MG63 (cell line): ENCODE measurements at regions not wholly inside any gene's neighbourhood (a gene's known extent, or its start where the extent isn't known, plus 50 kb on each side); places are given as distances from the start of the nearest gene placed in this dataset.
"Not testable (repeated sequence)": the region's sequence is repeated elsewhere in the genome, so short reads cannot be mapped to it uniquely, and the experiment has no call there.

Experiments
- DNase-seq: peaks from one replicate; pipeline ENCODE4 v3.0.0-alpha.2; 2020
- H3K27me3 ChIP-seq: fragments of 250-450 bp; sonication (Bioruptor Pico); 2 replicates; pipeline ENCODE4 v1.5.1; 2020; ENCODE audit warnings: mild to moderate bottlenecking, moderate library complexity
- H3K36me3 ChIP-seq: fragments of 250-450 bp; sonication (Bioruptor Pico); 2 replicates; pipeline ENCODE4 v1.5.1; 2020; ENCODE audit warnings: mild to moderate bottlenecking, moderate library complexity
- H3K4me3 ChIP-seq: fragments of 250-450 bp; sonication (Bioruptor Pico); 2 replicates; pipeline ENCODE4 v1.5.1; 2020; ENCODE audit warnings: mild to moderate bottlenecking, moderate library complexity
- H3K9me3 ChIP-seq: fragments of 250-450 bp; sonication (Bioruptor Pico); 2 replicates; pipeline ENCODE4 v1.5.1; 2020; ENCODE audit warnings: mild to moderate bottlenecking, moderate library complexity

GRCh38 chr11:86155200-86155844 lies 86.4 kb upstream of the PICALM start:
- no peaks in the 10 kb centered on the region for H3K9me3 ChIP-seq
- no peaks in the 10 kb centered on the region for H3K36me3 ChIP-seq
- no peak overlapping the region for H3K4me3 ChIP-seq
- DNase-seq: no peak
- no peaks in the 10 kb centered on the region for H3K27me3 ChIP-seq

- no peaks in the 10 kb centered on the region for H3K27me3 ChIP-seq
- no peaks in the 10 kb centered on the region for H3K36me3 ChIP-seq
- H3K4me3 ChIP-seq: no peak overlapping the region
- H3K9me3 ChIP-seq: no peaks in the 10 kb centered on the region
- DNase-seq: no peak
Measured at GRCh38 chr11:86153439-86153838, 84.6 kb upstream of the PICALM start.

- no peak for DNase-seq
- Histone ChIP-seq H3K4me3 (no peak overlapping the region), H3K27me3 (no peaks in the 10 kb centered on the region), H3K36me3 (no peaks in the 10 kb centered on the region), H3K9me3 (no peaks in the 10 kb centered on the region)
Measured at GRCh38 chr11:86152901-86153300, 84.0 kb upstream of the PICALM start.

GRCh38 chr11:86152006-86152862 lies 83.3 kb upstream of the PICALM start:
- H3K9me3 ChIP-seq: no peaks in the 10 kb centered on the region
- no peak for DNase-seq
- no peaks in the 10 kb centered on the region for H3K27me3 ChIP-seq
- H3K4me3 ChIP-seq: no peak overlapping the region
- no peaks in the 10 kb centered on the region for H3K36me3 ChIP-seq

- peak; percentile 84 for DNase-seq
- no peaks in the 10 kb centered on the region for H3K9me3 ChIP-seq
- no peak overlapping the region for H3K4me3 ChIP-seq
- H3K27me3 ChIP-seq: no peaks in the 10 kb centered on the region
- no peaks in the 10 kb centered on the region for H3K36me3 ChIP-seq
Measured at GRCh38 chr11:86151174-86152005, 82.5 kb upstream of the PICALM start.

GRCh38 chr11:86150847-86151173 lies 81.9 kb upstream of the PICALM start:
- peak; percentile 67 for DNase-seq
- Histone ChIP-seq H3K36me3 (no peaks in the 10 kb centered on the region), H3K9me3 (no peaks in the 10 kb centered on the region), H3K27me3 (no peaks in the 10 kb centered on the region), H3K4me3 (no peak overlapping the region)

GRCh38 chr11:86149792-86150191 lies 80.9 kb upstream of the PICALM start:
- H3K9me3 ChIP-seq: no peaks in the 10 kb centered on the region
- DNase-seq: no peak
- H3K36me3 ChIP-seq: no peaks in the 10 kb centered on the region
- H3K27me3 ChIP-seq: no peaks in the 10 kb centered on the region
- H3K4me3 ChIP-seq: no peak overlapping the region

- no peaks in the 10 kb centered on the region for H3K9me3 ChIP-seq
- DNase-seq: no peak
- H3K27me3 ChIP-seq: no peaks in the 10 kb centered on the region
- no peaks in the 10 kb centered on the region for H3K36me3 ChIP-seq
- H3K4me3 ChIP-seq: no peak overlapping the region
Measured at GRCh38 chr11:86148345-86148747, 79.5 kb upstream of the PICALM start.

- H3K4me3 ChIP-seq: no peak overlapping the region
- no peaks in the 10 kb centered on the region for H3K9me3 ChIP-seq
- no peaks in the 10 kb centered on the region for H3K27me3 ChIP-seq
- no peak for DNase-seq
- H3K36me3 ChIP-seq: no peaks in the 10 kb centered on the region
Measured at GRCh38 chr11:86147004-86147403, 78.1 kb upstream of the PICALM start.

GRCh38 chr11:86145439-86146156 lies 76.7 kb upstream of the PICALM start:
- Histone ChIP-seq H3K27me3 (no peaks in the 10 kb centered on the region), H3K36me3 (no peaks in the 10 kb centered on the region), H3K9me3 (no peaks in the 10 kb centered on the region), H3K4me3 (no peak overlapping the region)
- DNase-seq: no peak

GRCh38 chr11:86144846-86145245 lies 76.0 kb upstream of the PICALM start:
- Histone ChIP-seq H3K9me3 (no peaks in the 10 kb centered on the region), H3K4me3 (no peak overlapping the region), H3K36me3 (no peaks in the 10 kb centered on the region), H3K27me3 (no peaks in the 10 kb centered on the region)
- DNase-seq: no peak

GRCh38 chr11:86144087-86144486 lies 75.2 kb upstream of the PICALM start:
- H3K27me3 ChIP-seq, H3K4me3 ChIP-seq, H3K36me3 ChIP-seq, H3K9me3 ChIP-seq, DNase-seq: not testable (repeated sequence)

GRCh38 chr11:86143087-86144030 lies 74.5 kb upstream of the PICALM start:
- no peaks in the 10 kb centered on the region for H3K9me3 ChIP-seq
- DNase-seq: no peak
- H3K27me3 ChIP-seq: no peaks in the 10 kb centered on the region
- H3K36me3 ChIP-seq: no peaks in the 10 kb centered on the region
- no peak overlapping the region for H3K4me3 ChIP-seq

- H3K4me3 ChIP-seq: no peak overlapping the region
- no peaks in the 10 kb centered on the region for H3K36me3 ChIP-seq
- no peak for DNase-seq
- H3K27me3 ChIP-seq: no peaks in the 10 kb centered on the region
- H3K9me3 ChIP-seq: no peaks in the 10 kb centered on the region
Measured at GRCh38 chr11:86142170-86142569, 73.3 kb upstream of the PICALM start.

GRCh38 chr11:86141727-86142126 lies 72.8 kb upstream of the PICALM start:
- H3K9me3 ChIP-seq: no peaks in the 10 kb centered on the region
- H3K27me3 ChIP-seq: no peaks in the 10 kb centered on the region
- no peaks in the 10 kb centered on the region for H3K36me3 ChIP-seq
- no peak for DNase-seq
- no peak overlapping the region for H3K4me3 ChIP-seq
